GM12873 (cell line): ENCODE measurements at regions not wholly inside any gene's neighbourhood (a gene's known extent, or its start where the extent isn't known, plus 50 kb on each side); places are given as distances from the start of the nearest gene placed in this dataset.

Experiments used
- CTCF ChIP-seq: IDR thresholded peaks from 2 replicates; pipeline ENCODE4 v1.5.1; 2012; ENCODE audit warnings: low read depth, mild to moderate bottlenecking, moderate library complexity, low read length, control low read depth; ENCODE audit not compliant: insufficient read depth; ENCODE audit errors: missing control alignments

- no peak for TF ChIP-seq CTCF
Measured at GRCh38 chr18:41768467-41768866, 186.6 kb upstream of the PIK3C3 start.

DNA sequence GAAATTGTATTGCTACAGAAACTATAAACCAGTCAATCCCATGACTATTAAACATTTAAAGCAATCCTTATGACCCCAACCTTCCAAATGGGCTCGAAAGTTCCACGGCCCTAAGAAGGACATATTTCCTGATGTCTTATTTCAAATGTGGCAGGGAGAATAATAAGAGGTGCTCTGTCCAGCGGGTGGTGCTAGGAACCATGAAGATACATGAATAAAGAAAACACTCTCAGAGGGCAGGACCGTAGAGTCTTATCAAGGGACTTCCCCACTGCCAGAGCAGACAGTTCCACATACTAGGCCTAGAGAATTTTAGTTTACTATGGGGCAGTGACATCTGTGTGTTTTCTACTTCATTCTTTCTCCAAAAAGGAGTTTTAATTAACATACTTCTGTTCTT is 187.1 kb upstream of the PIK3C3 start:
- TF ChIP-seq CTCF = no peak

DNA sequence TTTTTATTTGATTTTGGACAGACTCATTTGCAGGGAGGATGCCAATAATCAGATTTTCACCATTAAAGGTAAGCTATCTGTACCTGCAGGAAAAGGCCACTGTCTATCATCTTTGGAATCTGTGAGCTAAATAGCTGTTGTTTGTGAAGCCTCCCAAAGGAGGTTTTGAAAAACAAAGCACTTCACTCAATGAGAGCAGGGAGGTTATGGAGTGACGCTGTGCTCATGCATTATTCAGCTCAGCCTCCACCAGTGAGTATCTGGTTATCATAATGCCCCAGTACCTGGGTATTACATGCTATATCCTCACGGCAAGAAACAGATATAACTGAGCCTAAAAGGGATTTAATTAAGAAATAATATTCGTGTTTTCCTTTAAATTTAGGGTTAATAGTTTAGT is 189.6 kb upstream of the PIK3C3 start:
- TF ChIP-seq CTCF = no peak

- TF ChIP-seq CTCF = no peak
Measured at GRCh38 chr18:41763361-41763760, 191.7 kb upstream of the PIK3C3 start.

GRCh38 chr18:41761333-41762018 is 193.6 kb upstream of the PIK3C3 start:
- no peak for TF ChIP-seq CTCF

DNA sequence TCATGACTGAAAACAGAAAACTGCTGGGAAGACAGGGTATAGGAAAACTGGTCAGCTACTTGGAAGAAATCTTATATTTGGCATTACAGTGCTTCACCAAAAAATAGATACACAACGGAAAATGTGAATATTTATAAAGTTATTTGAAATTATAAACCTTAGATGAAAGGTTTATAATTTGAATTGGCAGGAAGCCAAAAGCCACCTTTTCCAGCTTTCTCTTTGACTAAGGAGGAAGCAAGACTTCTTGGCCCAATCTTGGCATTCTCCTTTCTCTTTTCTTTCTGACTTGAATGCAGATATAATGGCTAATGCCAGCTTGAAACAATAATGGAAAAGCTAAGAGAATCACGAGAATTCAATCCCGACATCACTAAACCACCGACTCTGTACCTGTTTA is 196.5 kb upstream of the PIK3C3 start:
- TF ChIP-seq CTCF = no peak

DNA sequence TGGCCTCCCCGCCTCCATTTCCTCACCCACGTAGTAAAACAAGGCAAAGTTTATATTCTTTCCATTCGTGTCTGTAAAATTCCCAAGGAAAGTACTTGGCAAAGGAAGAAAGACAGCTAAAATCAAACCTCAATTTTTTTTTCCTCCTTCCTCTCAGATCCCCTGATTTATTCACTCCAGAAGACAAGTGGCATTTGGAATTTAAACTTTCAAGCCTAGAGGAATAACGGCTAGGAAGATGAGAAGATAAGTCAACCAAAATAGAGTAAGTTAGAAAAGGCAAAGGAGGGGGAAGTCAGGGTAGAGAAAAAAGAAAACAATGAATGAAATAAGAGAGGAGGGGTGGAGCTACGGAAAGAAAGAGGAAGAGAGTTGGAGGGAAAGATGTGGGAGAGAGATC is 198.9 kb upstream of the PIK3C3 start:
- TF ChIP-seq CTCF = no peak
